Spleen (tissue), 7 donors: ENCODE measurements at regions not wholly inside any gene's neighbourhood (a gene's known extent, or its start where the extent isn't known, plus 50 kb on each side); places are given as distances from the start of the nearest gene placed in this dataset.

Source experiments
- POLR2AphosphoS5 ChIP-seq, 3 donors: sonication (generic); formaldehyde crosslinking; IDR thresholded peaks; one replicate each; pipeline ENCODE4 v1.5.1; 2017; ENCODE audit warnings: antibody characterized with exemption in 3 of 3
- TF ChIP-seq, protein P1 (sequence below), 11 experiments: fragments of 200-600 bp in 7 of 11; fragments of 450-650 bp in 4 of 11; sonication (generic) in 4 of 11; IDR thresholded peaks in 8 of 11; conservative IDR thresholded peaks in 3 of 11; 1 replicate in 7 of 11; 2 replicates in 4 of 11; pipeline versions ENCODE4 v1.4.0 to v1.8.0; 2016 to 2021; ENCODE audit warnings: antibody characterized with exemption in 11 of 11, inconsistent platforms in 4 of 11, mild to moderate bottlenecking in 1 of 11
- donor health status: DM: no; HTN: no; CAD: no; lungs with moderate emphysema.
- donor health status: DM: no; HTN: no; CAD: no.
- donor health status: DM: no; HTN: no; CAD: no.

DNA sequence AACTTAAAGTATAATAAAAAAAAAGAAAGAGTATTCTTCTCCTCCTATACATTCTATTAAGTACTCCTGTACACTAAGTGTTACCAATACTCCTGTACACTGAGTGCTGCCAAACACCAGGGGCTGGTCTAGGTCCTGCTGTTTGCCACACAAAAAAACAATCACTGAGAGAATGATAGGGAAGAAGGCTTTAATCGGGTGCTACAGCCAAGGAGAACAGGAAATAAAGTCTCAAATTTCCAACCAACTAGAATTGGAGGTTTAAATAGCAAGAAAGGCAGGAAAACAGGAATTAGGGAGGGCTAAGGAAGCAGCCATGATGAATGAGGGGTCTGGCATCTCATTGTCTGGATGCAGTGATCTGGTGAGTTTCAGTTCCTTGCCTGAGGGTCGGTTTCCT is 239.8 kb downstream of the ZNF674 start:
- TF ChIP-seq, protein P1, sequence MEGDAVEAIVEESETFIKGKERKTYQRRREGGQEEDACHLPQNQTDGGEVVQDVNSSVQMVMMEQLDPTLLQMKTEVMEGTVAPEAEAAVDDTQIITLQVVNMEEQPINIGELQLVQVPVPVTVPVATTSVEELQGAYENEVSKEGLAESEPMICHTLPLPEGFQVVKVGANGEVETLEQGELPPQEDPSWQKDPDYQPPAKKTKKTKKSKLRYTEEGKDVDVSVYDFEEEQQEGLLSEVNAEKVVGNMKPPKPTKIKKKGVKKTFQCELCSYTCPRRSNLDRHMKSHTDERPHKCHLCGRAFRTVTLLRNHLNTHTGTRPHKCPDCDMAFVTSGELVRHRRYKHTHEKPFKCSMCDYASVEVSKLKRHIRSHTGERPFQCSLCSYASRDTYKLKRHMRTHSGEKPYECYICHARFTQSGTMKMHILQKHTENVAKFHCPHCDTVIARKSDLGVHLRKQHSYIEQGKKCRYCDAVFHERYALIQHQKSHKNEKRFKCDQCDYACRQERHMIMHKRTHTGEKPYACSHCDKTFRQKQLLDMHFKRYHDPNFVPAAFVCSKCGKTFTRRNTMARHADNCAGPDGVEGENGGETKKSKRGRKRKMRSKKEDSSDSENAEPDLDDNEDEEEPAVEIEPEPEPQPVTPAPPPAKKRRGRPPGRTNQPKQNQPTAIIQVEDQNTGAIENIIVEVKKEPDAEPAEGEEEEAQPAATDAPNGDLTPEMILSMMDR (IDR thresholded peaks at IDR 0.05 in 8 of 11, conservative IDR thresholded peaks at IDR 0.05 in 3 of 11) = no peak
- TF ChIP-seq POLR2AphosphoS5 (IDR thresholded peaks at IDR 0.05) = no peak
